ENCODE measurements at regions not wholly inside any gene's neighbourhood (a gene's known extent, or its start where the extent isn't known, plus 50 kb on each side); places are given as distances from the start of the nearest gene placed in this dataset.
"Not testable (repeated sequence)": the region's sequence is repeated elsewhere in the genome, so short reads cannot be mapped to it uniquely, and the experiment has no call there.

DNA sequence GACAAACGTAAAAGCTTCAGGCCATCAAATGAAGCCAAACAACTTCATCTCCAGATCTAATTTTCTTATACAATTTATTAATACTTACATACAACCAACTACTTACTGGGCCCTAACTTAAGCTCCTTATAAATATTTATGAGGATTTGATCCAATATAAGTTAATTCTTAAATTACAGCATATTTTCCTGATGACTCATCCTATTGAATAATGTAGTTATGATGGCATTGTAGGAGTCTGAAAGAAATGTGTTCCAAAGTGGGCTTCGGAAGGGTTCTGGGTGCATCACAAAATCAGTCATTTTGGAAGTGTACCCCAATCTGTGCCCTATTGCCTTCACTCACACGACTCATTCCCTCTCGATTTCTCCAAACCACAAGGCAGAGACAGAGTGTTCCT, 455.1 kb upstream of the CTSO start:
- no peak for DNase-seq (ENCODE audit: low spot score)

- no peak for DNase-seq (ENCODE audit: low spot score)
Measured at GRCh38 chr4:156401371-156401770, 447.7 kb upstream of the CTSO start.

- DNase-seq (ENCODE audit: low spot score) = no peak
Measured at GRCh38 chr4:156396534-156396933, 442.9 kb upstream of the CTSO start.

DNA sequence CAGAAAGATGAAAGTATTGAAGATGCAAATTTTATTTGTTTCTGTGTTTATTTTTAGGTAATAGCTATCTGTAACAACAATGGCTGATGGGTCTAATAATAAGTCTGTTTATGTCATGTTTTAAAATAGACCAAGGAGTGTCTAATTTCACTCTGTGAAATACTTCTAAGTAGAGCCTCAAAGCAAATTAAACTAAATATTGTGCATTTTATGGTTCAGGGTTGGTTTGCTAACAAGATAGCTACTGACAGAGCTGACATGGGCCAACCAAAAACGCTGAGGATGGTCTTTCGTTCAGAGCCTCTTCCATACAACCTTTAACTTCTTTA, 437.6 kb upstream of the CTSO start:
- DNase-seq (ENCODE audit: low spot score) = no peak

GRCh38 chr4:156390599-156391324, 437.1 kb upstream of the CTSO start:
- no peak for DNase-seq (ENCODE audit: low spot score)

DNA sequence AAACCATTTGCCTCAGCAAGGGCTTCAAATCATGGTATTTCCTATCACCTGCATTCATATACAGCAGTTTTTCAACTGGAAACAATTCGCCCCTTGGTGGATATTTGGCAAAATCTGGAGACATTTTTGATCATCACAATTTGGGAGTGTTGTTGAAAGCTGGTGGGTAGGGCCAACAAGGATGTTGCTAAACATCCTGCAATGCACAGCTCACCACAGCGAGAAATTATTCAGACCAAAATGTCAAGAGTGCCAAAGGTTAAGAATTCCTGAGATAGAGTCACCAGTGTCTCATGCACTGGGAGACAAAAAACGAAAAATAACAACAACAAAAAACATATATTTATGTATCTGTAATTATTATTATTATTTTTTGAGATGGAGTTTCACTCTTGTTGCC, 435.2 kb upstream of the CTSO start:
- DNase-seq (ENCODE audit: low spot score) = no peak

DNA sequence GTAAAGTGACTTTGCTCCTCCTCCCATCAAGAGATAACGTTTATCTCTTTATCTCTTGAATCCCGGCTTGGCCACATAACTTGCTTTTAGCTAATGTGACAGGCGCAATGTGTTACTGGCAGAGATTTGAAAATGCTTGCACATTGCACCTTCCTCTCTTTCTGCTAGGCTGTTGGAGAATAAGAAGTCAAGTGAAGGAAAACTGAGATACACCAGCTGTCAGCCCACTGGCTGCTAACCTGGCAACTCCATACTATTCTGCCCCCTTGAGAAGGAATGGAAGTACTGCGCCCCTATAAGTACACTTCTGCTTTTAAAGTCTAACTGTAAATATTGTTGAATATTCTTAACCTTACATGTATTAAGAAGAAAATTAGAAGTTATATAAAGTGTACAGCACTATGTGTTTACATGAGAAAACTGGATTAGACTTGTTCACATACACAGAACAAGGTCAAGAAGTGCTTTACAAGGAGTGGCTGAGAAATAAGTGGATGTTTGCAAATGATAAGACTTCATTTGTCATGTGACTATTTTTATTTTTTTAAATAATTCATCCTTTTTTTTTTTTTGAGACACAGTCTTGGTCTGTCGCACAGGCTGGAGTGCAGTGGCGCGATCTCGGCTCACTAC, 424.5 kb upstream of the CTSO start:
- peak; percentile 25 for DNase-seq (ENCODE audit: low spot score)

- DNase-seq (ENCODE audit: low spot score) = no peak
Measured at GRCh38 chr4:156377036-156377710, 423.5 kb upstream of the CTSO start.

DNA sequence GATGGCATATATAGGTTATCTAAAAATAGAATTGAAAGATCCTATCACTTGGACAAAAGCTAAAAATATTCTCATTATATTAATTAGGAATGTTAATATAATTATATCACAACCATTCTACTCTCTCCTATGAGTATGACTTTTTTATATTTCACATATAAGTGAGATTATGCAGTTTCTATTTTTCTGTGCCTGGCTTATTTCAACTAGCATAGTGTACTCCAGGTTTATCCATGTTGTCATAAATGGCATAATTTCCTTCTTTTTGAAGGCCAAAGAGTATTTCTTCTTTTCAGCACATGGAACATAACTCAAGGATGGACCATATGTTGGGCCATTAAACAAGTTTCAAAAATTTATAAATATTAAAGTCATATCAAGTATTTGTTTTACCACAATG, 421.2 kb upstream of the CTSO start:
- no peak for DNase-seq (ENCODE audit: low spot score)

GRCh38 chr4:156374069-156374468, 420.4 kb upstream of the CTSO start:
- no peak for DNase-seq (ENCODE audit: low spot score)

GRCh38 chr4:156367502-156367901, 413.8 kb upstream of the CTSO start:
- DNase-seq (ENCODE audit: low spot score) = not testable (repeated sequence)

GRCh38 chr4:156362581-156362980, 408.9 kb upstream of the CTSO start:
- DNase-seq (ENCODE audit: low spot score) = no peak

DNA sequence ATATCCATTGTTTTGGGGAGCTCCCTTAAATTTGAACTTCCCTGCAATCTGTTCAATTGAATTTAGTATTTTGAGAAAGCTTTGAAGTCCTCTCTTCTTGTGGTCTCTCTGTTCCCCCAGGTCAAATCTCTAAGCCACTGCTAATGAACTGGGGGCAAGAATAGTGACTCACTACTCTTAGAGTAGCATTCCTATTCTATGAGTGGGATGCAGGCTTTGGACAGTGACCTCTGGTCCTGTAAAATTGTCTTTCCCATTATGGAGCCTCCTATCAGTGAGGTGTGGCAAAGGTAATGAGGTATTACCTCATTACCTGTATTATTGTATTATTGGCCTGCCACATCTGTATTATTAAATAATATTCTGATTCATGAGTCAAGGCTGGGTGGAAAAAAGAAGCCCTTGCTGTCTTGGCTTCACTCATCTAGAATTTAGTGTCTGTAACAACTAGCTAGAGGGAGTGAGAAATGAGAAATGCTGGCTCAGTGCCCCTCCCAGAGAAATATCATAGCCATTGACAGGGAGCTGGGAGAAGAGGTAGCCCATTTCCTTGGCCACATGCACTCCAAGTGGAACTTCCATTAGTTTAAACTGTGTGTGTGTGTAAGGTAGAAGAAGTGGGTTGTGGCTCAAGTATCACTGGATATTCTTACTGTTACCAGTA, 393.9 kb upstream of the CTSO start:
- DNase-seq (ENCODE audit: low spot score) = no peak

DNA sequence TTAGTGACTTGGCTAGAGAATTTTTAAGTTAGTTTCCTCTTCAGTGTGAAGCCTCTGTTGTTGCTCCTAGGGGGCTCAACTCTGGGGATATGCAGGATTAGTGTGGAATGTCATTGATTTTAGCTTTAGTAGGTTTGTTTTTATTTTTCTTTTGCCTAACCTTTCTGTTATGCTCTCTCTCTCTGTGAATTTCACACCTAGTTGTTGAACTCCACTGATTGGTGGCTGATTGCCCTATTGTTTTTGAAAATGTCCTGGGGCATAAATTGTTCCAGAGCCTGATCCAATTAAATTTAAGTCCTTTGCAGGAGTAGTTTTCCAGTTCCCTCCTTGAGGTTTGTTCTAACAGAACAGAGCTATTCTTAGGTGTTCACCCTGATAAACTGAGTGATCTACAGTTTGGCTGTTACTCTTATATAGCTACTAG, 393.3 kb upstream of the CTSO start:
- DNase-seq (ENCODE audit: low spot score) = no peak

GRCh38 chr4:156344397-156344796, 390.7 kb upstream of the CTSO start:
- no peak for DNase-seq (ENCODE audit: low spot score)

GRCh38 chr4:156336511-156336910, 382.8 kb upstream of the CTSO start:
- no peak for DNase-seq (ENCODE audit: low spot score)

- no peak for DNase-seq (ENCODE audit: low spot score)
Measured at GRCh38 chr4:156335721-156336120, 382.1 kb upstream of the CTSO start.

DNA sequence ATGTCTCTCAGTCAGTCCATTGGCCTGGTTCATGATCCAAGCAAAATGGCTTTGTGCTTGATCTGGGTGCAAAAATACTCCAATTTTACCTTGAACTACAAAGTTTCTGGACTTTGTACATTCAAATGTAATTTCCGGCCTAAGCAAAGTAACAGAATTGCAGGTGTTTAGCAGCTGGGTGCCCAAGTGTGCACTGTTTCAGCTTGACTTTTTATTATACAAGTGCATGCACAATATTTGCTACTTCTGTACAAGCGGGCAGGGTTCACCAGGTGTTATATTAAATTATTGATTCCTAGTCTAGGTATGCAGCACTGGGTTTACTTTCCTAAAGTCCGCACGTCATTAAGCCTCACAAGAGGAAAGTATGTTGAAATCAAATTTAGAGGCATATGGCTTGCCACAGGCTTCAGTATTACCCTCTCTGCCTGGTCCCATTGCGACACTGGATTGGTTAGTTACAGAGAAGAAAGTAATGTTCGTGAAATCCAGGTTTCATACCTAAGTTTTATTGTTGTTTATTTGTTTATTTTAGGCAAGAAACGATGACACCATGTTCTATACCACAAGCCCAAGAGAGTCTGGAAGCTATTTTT, 376.9 kb upstream of the CTSO start:
- no peak for DNase-seq (ENCODE audit: low spot score)

DNA sequence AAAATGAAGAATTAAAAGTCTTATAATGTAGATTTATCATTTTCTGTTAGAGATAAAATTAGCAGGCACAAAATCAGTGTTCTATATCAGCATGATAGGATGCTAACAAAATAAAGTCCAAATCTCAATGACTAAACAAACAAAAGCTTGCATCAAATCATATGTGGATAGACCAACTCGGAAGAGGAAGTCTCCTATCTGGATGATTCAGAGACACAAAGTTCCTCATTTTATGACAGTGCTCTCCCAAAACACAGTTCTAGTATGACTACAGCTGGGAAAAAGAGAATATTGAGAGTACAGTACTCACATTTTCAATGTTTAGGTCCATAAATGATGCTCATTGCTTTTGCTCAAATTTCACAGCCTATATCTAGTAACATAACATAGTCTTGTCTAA, 376.1 kb upstream of the CTSO start:
- DNase-seq (ENCODE audit: low spot score) = no peak

- DNase-seq (ENCODE audit: low spot score) = no peak
Measured at GRCh38 chr4:156328882-156329281, 375.2 kb upstream of the CTSO start.

GRCh38 chr4:156326246-156326645, 372.6 kb upstream of the CTSO start:
- no peak for DNase-seq (ENCODE audit: low spot score)

GRCh38 chr4:156322592-156322991, 368.9 kb upstream of the CTSO start:
- DNase-seq (ENCODE audit: low spot score) = no peak

All from mucosa of gallbladder (tissue), 1 donor.